HG03439 (cell line): ENCODE measurements at regions not wholly inside any gene's neighbourhood (a gene's known extent, or its start where the extent isn't known, plus 50 kb on each side); places are given as distances from the start of the nearest gene placed in this dataset.
"Not testable (repeated sequence)": the region's sequence is repeated elsewhere in the genome, so short reads cannot be mapped to it uniquely, and the experiment has no call there.

ENCODE experiments used
- ATAC-seq: cut with Tn5 transposase; IDR thresholded peaks from one replicate; pipeline ENCODE4 v1.9.1; 2021; ENCODE audit warnings: mild to moderate bottlenecking, moderate library complexity; ENCODE audit not compliant: unreplicated experiment

GRCh38 chrX:96430756-96431455, 253.7 kb upstream of the DIAPH2 start:
- ATAC-seq = no peak

DNA sequence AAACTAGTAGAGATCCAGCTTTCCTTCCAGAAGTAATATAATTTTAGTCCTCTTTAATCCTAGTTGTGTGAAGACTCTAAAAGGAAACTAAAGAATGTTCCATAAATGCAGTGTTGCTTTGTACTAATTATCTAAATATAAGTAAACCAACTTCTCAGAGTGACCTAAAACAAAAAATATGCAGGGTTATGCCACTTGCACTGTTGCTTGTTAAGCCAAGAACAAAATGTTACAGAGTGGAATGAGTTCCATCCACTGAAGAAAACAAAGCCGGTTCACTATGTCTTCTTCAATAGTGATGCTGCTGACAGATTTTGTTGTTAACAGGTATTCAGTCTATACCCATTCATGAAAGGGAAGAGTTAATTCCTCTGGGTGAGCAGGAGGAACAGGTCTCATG, 252.0 kb upstream of the DIAPH2 start:
- no peak for ATAC-seq

GRCh38 chrX:96433409-96434077, 251.1 kb upstream of the DIAPH2 start:
- no peak for ATAC-seq

- ATAC-seq = no peak
These were observed 249.1 kb upstream of the DIAPH2 start for GRCh38 chrX:96435378-96436035.

- no peak for ATAC-seq
These were observed 248.5 kb upstream of the DIAPH2 start for GRCh38 chrX:96436105-96436504.

DNA sequence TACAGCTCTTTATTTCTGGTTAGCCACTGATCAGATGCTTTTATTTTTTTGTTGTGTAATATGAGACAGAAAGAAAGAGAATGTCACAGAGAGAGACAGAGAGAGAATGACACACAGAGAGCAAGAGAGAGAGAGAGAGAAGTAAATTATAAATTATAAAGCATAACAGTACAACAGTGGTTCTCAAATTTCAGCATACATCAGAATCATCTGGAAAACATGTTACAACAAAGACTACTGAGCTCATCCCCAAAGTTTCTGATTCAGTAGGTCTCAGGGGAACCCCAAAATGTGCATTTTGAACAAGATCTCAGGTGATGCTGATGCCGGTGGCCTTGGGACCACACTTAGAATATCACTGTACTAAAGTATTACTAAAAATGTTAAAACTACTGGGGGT, 245.8 kb upstream of the DIAPH2 start:
- ATAC-seq = no peak

DNA sequence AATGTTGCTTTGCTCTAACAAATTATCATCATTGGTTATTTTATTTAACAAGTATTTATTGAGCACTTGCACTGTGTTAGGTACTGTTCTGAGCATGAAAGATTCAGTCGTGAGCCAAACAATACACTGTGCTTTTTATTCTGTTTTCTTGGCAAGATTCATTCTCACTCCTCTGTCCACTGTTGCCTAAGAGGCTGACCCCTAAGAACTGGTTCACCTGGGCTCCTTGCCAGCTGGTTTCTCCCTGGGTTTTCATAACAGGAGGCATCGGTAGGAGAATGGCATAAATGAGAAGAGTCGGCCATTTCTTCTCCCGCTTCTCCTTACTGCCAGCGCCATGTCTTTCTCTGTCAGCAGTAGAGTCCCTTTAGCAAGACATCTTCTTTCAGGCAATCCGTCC, 243.7 kb upstream of the DIAPH2 start:
- ATAC-seq = no peak

DNA sequence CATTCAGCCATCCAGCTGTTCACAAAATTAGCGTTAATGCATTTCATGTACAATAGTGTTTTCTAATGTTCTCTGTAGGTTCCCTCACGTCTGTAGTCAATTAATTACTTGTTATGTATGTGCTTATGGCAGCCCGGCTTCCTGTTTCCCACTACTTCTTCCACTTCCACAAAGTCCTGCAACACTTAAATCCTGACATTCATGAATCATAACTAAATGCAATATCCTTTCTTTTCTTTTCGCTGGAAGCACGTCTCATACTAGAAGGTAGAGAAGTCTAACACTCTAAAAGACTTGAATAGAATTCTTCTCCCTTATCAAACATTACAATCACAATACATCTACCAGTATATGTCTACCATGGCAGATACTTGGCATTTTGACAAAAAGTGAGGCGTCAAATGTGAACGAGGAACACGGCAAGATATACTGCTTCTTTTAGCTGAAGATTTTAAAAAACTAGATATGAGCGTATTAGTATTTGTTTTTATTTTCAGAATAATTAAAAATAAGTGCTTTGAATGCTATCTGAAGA, 239.0 kb upstream of the DIAPH2 start:
- ATAC-seq = no peak

DNA sequence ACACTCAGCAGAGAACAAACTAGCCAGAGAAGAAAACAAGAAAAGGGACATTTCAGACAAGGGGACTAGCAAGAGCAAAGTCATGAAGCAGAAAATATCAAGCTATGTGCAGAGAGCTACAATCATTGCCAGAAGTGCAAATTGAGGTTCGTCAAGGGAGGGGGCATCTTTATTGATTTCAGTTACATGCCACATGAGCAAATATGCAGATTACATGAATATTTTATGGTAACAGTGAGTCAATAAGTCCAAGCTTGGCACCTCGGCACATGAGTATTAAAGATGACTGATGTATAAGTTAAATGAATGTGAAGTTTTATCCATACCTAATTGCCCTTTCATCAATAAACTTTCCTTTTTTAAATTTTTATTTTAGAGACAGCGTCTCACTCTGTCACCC, 238.1 kb upstream of the DIAPH2 start:
- no peak for ATAC-seq

DNA sequence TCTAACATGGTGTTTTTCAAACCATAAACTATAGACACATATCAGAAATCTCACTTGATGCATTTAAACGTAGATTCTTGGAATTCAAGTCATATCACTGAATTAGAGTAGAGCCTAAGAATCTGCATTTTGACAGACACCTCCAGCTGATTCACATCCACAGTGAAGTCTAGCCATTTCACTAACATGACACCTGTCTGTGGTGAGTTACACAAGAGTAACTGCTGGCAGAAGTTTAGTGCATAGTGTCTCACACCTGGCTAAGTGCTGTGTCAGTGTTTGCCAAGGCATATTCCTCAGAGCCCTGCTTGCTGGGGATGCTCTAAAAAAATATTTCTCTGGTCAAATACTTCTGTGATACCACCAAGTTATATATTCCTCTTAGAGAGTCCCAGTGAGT, 237.5 kb upstream of the DIAPH2 start:
- ATAC-seq = no peak

DNA sequence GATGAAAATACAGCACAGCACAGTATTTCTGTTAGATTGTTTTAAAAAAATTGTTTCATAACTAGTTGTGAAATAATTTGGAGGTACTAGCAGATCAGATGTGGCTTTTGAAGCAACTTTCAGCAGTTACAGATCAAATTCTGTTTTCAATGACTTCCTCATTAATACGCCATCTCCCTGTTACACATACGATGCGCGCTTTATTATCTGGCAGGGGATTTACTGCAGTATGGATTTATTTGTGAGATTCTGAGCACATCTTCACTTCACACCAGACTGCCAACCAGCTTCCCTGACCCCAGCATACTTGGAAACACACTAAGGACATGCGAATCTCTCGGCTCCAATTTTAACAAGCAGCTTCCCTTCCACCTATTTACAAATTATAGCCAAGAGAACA, 235.5 kb upstream of the DIAPH2 start:
- ATAC-seq = no peak

- no peak for ATAC-seq
These were observed 234.7 kb upstream of the DIAPH2 start for GRCh38 chrX:96449896-96450295.

DNA sequence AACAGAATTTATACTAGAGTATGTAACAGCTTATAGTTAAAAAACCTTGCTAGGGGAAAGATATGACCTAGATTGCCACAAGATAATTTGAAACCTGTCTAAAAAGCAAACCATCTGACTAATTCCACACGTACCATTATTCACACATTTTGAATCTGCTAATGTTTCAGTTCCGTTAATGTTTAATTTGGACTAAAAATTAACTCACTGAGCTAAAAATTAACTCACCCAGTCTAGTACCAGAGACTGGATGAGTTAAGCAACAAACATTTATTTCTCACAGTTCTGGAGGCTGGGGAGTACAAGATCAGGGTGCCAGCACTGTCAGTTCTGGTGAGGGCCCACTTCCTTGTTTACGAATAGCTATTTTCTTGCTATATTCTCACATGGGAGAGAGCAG, 231.5 kb upstream of the DIAPH2 start:
- peak; percentile 84 for ATAC-seq

- no peak for ATAC-seq
These were observed 229.6 kb upstream of the DIAPH2 start for GRCh38 chrX:96455078-96455477.

- ATAC-seq = no peak
These were observed 219.6 kb upstream of the DIAPH2 start for GRCh38 chrX:96464880-96465558.

GRCh38 chrX:96474029-96474740, 210.5 kb upstream of the DIAPH2 start:
- ATAC-seq = no peak

- no peak for ATAC-seq
These were observed 209.9 kb upstream of the DIAPH2 start for GRCh38 chrX:96474741-96475125.

- no peak for ATAC-seq
These were observed 204.6 kb upstream of the DIAPH2 start for GRCh38 chrX:96480081-96480480.

DNA sequence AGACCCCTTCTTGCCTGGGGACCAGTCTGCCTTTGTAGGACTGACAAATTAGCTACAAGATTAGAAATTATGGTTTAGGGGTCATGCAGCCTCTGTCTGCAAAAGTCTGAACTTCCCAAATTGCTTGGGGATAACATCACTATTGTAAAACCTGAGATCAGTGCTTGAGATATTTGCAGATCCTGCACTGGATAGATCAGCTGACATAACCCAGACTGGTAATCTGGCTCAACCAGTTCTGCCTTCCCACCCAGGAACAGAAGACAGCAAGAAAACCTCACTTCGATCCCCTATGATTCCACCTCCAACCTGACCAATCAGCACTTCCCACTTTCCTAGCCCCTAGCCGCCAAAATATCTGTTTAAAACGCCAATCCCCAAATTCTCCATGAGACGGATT, 202.8 kb upstream of the DIAPH2 start:
- ATAC-seq = no peak

- ATAC-seq = no peak
These were observed 200.9 kb upstream of the DIAPH2 start for GRCh38 chrX:96483647-96484160.

GRCh38 chrX:96486687-96487086, 198.0 kb upstream of the DIAPH2 start:
- ATAC-seq = not testable (repeated sequence)
